HepG2 (cell line): ENCODE measurements at regions not wholly inside any gene's neighbourhood (a gene's known extent, or its start where the extent isn't known, plus 50 kb on each side); places are given as distances from the start of the nearest gene placed in this dataset.

ENCODE experiments used
- ATAC-seq: fragments of 200-7000 bp; cut with Tn5 transposase; 3 replicates; pipeline ENCODE4 v1.9.1; 2020; ENCODE audit warnings: mild to moderate bottlenecking, moderate library complexity
- BruUV-seq: library from RNA; stranded (reverse); fragments of 400-500 nt; replicated peaks from 2 replicates; lab custom pipeline; 2021; lab: Mats Ljungman, UMichigan
- CTCF ChIA-PET: fragments of 300-600 bp; formaldehyde crosslinking; extraction: SDS; loops from one replicate; lab custom pipeline; 2021; ENCODE audit warnings: low total read pairs, inconsistent platforms, low intra/inter-chr PET ratio; lab: Yijun Ruan, JAX
- POLR2A ChIA-PET: fragments of 350-600 bp; sonication (Branson Sonifier 250); formaldehyde crosslinking; loops from one replicate; lab custom pipeline; 2020; ENCODE audit warnings: antibody characterized with exemption, inconsistent platforms; lab: Yijun Ruan, JAX
- DNase-seq: peaks from one replicate; pipeline ENCODE4 v3.0.0-alpha.2; 2015; ENCODE audit warnings: low spot score
- FAIRE-seq: peaks from 3 replicates; lab custom pipeline; 2011; peaks lifted over from hg19 to GRCh38; lab: Jason Lieb, UNC
- H2AFZ ChIP-seq: one replicate; pipeline ENCODE4 v1.6.1; 2011; ENCODE audit warnings: low read length, inconsistent platforms
- H3K27ac ChIP-seq: fragments of 300-600 bp; 3 replicates; pipeline ENCODE4 v1.8.0; 2011; ENCODE audit warnings: mixed run types, mild to moderate bottlenecking, mixed read lengths, low read length, inconsistent platforms; ENCODE audit not compliant: insufficient read depth; ENCODE audit errors: extremely low read length
- H3K27me3 ChIP-seq, 2 experiments: fragments of 200-600 bp in 1 of 2; 2 replicates in 1 of 2; 3 replicates in 1 of 2; pipeline versions ENCODE4 v1.6.0 to v1.8.0; 2011; ENCODE audit warnings: low read length in 2 of 2, mild to moderate bottlenecking in 2 of 2, moderate library complexity in 2 of 2, inconsistent platforms in 1 of 2; ENCODE audit not compliant: insufficient read depth in 2 of 2, control insufficient read depth in 1 of 2
- H3K36me3 ChIP-seq, 2 experiments: fragments of 200-600 bp in 1 of 2; replicated peaks in 1 of 2; 2 replicates in 1 of 2; 3 replicates in 1 of 2; pipeline versions ENCODE4 v1.5.1 to v1.8.0; 2011; ENCODE audit warnings: low read length in 2 of 2, inconsistent platforms in 1 of 2; ENCODE audit not compliant: insufficient read depth in 2 of 2, control insufficient read depth in 1 of 2
- H3K4me1 ChIP-seq: 2 replicates; pipeline ENCODE4 v1.5.1; 2012; ENCODE audit warnings: low read length, inconsistent platforms; ENCODE audit not compliant: insufficient read depth
- H3K4me2 ChIP-seq: 2 replicates; pipeline ENCODE4 v1.6.0; 2011; ENCODE audit warnings: low read depth, low read length, inconsistent platforms
- H3K4me3 ChIP-seq, 3 experiments: fragments of 200-600 bp in 1 of 3; sonication (generic), shearing (Covaris generic) in 1 of 3; replicated peaks in 1 of 3; 2 replicates each; pipeline ENCODE4 v1.5.1; 2011 to 2016; ENCODE audit warnings: low read length in 3 of 3, inconsistent platforms in 2 of 3, low read depth in 2 of 3, mild to moderate bottlenecking in 2 of 3, control low read depth in 1 of 3, mixed read lengths in 1 of 3; ENCODE audit not compliant: insufficient read depth in 1 of 3
- H3K79me2 ChIP-seq: one replicate; pipeline ENCODE4 v1.6.1; 2011; ENCODE audit warnings: low read length, inconsistent platforms; ENCODE audit not compliant: insufficient read depth
- H3K9ac ChIP-seq: 2 replicates; pipeline ENCODE4 v1.6.0; 2011; ENCODE audit warnings: mild to moderate bottlenecking, low read depth, low read length, inconsistent platforms; ENCODE audit not compliant: insufficient read depth
- H3K9me3 ChIP-seq: 2 replicates; pipeline ENCODE4 v1.5.1; 2012; ENCODE audit warnings: mild to moderate bottlenecking, low read length
- H4K20me1 ChIP-seq: 2 replicates; pipeline ENCODE4 v1.6.0; 2011; ENCODE audit warnings: inconsistent platforms, mild to moderate bottlenecking, low read length, moderate library complexity; ENCODE audit not compliant: insufficient read depth
- KDM5A ChIP-seq: fragments of 200-600 bp; sonication (generic); IDR thresholded peaks from 2 replicates; pipeline ENCODE4 v1.7.0; 2018; ENCODE audit warnings: antibody characterized with exemption, mild to moderate bottlenecking, low read length, borderline replicate concordance
- ZSCAN21 ChIP-seq: sonication (generic); formaldehyde crosslinking; IDR thresholded peaks from 2 replicates; pipeline ENCODE4 v1.8.0; 2022; ENCODE audit warnings: mild to moderate bottlenecking, missing genetic modification reagents, moderate library complexity, borderline replicate concordance
- ZSCAN22 ChIP-seq: sonication (generic); formaldehyde crosslinking; IDR thresholded peaks from 2 replicates; pipeline ENCODE4 v1.4.0; 2020; ENCODE audit warnings: mild to moderate bottlenecking, missing genetic modification reagents
- WGBS: methylation state at CpG from one replicate; pipeline ENCODE4 v1.1.6; 2017; ENCODE audit warnings: low lambda C conversion rate; 5-methylcytosine and 5-hydroxymethylcytosine counted together
- in situ Hi-C: cut with HindIII; loops from 2 replicates; pipeline ENCODE4 v1.10.0; 2017; ENCODE audit warnings: low pct_unique_long_range_greater_than_20kb; ENCODE audit not compliant: extremely low pct_ligation_motif_present
- intact Hi-C: fragments of 100-400 bp; cut with micrococcal nuclease; formaldehyde crosslinking; loops from one replicate; pipeline ENCODE4 v1.10.0; 2022; ENCODE audit not compliant: unreplicated experiment
- TF ChIP-seq, protein P1 (sequence below): fragments of 450-650 bp; IDR thresholded peaks from 2 replicates; pipeline ENCODE4 v1.6.1; 2017; ENCODE audit warnings: mild to moderate bottlenecking
- TF ChIP-seq, protein P2 (sequence below), 2 experiments: fragments of 450-650 bp in 1 of 2; sonication (generic) in 1 of 2; formaldehyde crosslinking; IDR thresholded peaks; 2 replicates each; pipeline versions ENCODE4 v1.5.0 to v1.8.0; 2020 to 2022; ENCODE audit warnings: mild to moderate bottlenecking in 1 of 2, missing genetic modification reagents in 1 of 2

DNA sequence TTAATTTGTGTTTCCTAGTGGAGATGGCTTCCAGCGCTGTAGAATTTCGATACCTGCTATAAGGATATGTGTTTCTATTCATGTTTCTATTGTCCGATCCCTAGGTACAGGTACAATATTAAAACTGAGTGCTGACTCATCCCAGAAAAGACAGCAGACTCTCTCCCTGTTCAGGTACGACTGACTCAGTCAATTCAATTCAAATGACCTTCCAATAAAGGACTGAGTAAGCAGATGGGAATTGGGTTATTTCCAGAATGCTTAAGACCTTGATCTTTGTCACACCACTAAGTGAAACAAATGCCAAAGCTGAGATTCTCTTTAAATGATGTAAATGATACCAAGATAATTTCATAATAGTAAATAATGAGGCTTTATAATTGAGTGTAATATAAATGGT lies 1596.9 kb downstream of the RPA4 start (continued):
- no peak for TF ChIP-seq KDM5A
- TF ChIP-seq ZSCAN22 (CRISPR knock-in tag) = no peak

DNA sequence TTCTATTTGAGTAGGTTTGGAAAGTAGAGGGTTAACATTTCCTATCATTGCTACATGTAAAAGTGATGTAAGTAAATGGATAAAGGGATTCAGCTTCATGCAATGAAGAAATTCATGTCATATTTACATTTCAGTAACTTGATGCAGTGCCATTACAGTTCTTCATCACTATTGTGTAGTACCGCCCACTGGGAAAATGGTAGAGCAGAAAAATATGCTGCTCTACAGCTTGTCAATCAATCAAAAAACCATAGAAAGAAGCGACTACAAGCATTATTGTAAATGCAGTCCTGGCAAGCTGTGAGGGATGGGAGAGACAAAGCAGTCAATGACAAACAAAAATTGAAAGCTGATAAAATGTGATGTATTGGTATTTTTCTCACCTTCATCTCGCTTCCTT lies 1597.9 kb downstream of the RPA4 start:
- no peak for FAIRE-seq
- TF ChIP-seq, protein P1, sequence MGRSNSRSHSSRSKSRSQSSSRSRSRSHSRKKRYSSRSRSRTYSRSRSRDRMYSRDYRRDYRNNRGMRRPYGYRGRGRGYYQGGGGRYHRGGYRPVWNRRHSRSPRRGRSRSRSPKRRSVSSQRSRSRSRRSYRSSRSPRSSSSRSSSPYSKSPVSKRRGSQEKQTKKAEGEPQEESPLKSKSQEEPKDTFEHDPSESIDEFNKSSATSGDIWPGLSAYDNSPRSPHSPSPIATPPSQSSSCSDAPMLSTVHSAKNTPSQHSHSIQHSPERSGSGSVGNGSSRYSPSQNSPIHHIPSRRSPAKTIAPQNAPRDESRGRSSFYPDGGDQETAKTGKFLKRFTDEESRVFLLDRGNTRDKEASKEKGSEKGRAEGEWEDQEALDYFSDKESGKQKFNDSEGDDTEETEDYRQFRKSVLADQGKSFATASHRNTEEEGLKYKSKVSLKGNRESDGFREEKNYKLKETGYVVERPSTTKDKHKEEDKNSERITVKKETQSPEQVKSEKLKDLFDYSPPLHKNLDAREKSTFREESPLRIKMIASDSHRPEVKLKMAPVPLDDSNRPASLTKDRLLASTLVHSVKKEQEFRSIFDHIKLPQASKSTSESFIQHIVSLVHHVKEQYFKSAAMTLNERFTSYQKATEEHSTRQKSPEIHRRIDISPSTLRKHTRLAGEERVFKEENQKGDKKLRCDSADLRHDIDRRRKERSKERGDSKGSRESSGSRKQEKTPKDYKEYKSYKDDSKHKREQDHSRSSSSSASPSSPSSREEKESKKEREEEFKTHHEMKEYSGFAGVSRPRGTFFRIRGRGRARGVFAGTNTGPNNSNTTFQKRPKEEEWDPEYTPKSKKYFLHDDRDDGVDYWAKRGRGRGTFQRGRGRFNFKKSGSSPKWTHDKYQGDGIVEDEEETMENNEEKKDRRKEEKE = no peak
- TF ChIP-seq, protein P2, sequence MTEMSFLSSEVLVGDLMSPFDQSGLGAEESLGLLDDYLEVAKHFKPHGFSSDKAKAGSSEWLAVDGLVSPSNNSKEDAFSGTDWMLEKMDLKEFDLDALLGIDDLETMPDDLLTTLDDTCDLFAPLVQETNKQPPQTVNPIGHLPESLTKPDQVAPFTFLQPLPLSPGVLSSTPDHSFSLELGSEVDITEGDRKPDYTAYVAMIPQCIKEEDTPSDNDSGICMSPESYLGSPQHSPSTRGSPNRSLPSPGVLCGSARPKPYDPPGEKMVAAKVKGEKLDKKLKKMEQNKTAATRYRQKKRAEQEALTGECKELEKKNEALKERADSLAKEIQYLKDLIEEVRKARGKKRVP (CRISPR knock-in tag; IDR thresholded peaks at IDR 0.05) = no peak
- no peak for TF ChIP-seq ZSCAN21 (CRISPR knock-in tag)
- TF ChIP-seq, all 625 proteins: peak for 0
- H3K27me3 ChIP-seq = no peaks in the 10 kb centered on the region

More for the DNA sequence above, 1597.9 kb downstream of the RPA4 start:
- no peak overlapping the region for H3K4me3 ChIP-seq
- CTCF ChIA-PET = no interaction called here
- no TSS peak for BruUV-seq
- H3K4me2 ChIP-seq = no peak overlapping the region
- intact Hi-C loops = no loop called here
- no peaks in the 10 kb centered on the region for H3K79me2 ChIP-seq
- no peak for DNase-seq
- no peaks in the 10 kb centered on the region for H3K9me3 ChIP-seq
- H4K20me1 ChIP-seq = no peaks in the 10 kb centered on the region
- H3K4me1 ChIP-seq = no peaks in the 10 kb centered on the region
- no peaks in the 10 kb centered on the region for H3K36me3 ChIP-seq
- no peak overlapping the region for H3K27ac ChIP-seq
- no peak for ATAC-seq
- 0% methylated on average over 3 of the region's 3 CpGs for WGBS
- no peak overlapping the region for H2AFZ ChIP-seq
- POLR2A ChIA-PET = no interaction called here
- in situ Hi-C loops = no loop called here
- H3K9ac ChIP-seq = no peak overlapping the region
